Astrocyte of the cerebellum (primary cell): ENCODE measurements at regions not wholly inside any gene's neighbourhood (a gene's known extent, or its start where the extent isn't known, plus 50 kb on each side); places are given as distances from the start of the nearest gene placed in this dataset.
A peak's percentile ranks its signal among the peaks of the same experiment; 100 is the strongest.

ENCODE experiments used
- DNase-seq: peaks from one replicate; pipeline ENCODE4 v3.0.0-alpha.2; 2011; ENCODE audit warnings: low read depth
- H3K4me3 ChIP-seq: 2 replicates; pipeline ENCODE4 v1.5.1; 2011; ENCODE audit warnings: mild to moderate bottlenecking, low read depth, low read length, moderate library complexity
- in situ Hi-C: cut with HindIII; loops from 2 replicates; pipeline ENCODE4 v1.10.0; 2017; ENCODE audit warnings: low sequenced_read_pairs
- TF ChIP-seq, protein P1 (sequence below): IDR thresholded peaks from 2 replicates; pipeline ENCODE4 v1.5.1; 2012; ENCODE audit warnings: low read length, low read depth, moderate library complexity, mild to moderate bottlenecking; ENCODE audit errors: missing control alignments

DNA sequence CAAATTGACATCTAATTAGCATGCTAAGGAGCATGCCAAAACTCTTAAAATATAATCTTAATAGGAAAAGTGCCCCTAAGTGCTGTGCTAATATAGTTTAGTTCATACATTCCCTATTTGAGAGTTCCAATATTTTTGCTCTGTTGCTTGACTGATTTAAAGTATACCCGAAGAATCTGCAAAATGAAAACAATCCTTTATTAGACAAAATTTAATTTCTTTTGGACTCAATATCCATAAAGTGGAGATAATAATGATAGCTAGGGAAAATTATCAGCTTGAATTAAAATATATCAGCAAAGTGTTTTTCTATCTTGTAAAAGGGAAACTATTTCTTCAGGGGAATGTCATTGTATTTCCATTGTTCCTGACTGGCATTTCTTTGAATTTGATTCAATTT, 196.0 kb upstream of the NPY2R start:
- TF ChIP-seq, protein P1, sequence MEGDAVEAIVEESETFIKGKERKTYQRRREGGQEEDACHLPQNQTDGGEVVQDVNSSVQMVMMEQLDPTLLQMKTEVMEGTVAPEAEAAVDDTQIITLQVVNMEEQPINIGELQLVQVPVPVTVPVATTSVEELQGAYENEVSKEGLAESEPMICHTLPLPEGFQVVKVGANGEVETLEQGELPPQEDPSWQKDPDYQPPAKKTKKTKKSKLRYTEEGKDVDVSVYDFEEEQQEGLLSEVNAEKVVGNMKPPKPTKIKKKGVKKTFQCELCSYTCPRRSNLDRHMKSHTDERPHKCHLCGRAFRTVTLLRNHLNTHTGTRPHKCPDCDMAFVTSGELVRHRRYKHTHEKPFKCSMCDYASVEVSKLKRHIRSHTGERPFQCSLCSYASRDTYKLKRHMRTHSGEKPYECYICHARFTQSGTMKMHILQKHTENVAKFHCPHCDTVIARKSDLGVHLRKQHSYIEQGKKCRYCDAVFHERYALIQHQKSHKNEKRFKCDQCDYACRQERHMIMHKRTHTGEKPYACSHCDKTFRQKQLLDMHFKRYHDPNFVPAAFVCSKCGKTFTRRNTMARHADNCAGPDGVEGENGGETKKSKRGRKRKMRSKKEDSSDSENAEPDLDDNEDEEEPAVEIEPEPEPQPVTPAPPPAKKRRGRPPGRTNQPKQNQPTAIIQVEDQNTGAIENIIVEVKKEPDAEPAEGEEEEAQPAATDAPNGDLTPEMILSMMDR, result no peak
- in situ Hi-C loops, result no loop called here
- no peak overlapping the region for H3K4me3 ChIP-seq
- no peak for DNase-seq

DNA sequence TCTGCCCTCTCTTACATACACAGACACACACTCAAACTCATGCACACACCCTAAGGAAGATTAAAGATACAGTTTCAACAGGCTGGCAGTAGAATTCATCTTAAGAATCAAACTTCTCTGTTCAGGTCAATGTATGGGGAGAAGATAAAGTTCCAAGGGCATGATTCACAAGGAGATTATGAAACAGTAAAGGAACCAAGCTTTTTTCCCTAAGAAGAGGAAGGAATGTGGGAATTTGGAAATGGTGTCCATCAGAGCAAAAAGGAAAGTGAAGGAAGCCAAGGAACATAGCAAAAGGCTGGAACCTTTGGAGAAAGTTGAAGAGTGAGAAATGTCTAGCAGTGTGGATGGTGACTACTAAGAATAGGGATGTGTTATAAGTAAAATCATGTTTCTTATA, 191.0 kb upstream of the NPY2R start:
- in situ Hi-C loops, result no loop called here

GRCh38 chr4:155025762-155026457, 182.5 kb upstream of the NPY2R start:
- no peak overlapping the region for H3K4me3 ChIP-seq
- TF ChIP-seq, protein P1, result peak; percentile 64
- in situ Hi-C loops, result no loop called here
- DNase-seq, result no peak

More for the DNA sequence above, 191.0 kb upstream of the NPY2R start:
- TF ChIP-seq, protein P1, result no peak
- DNase-seq, result no peak
- H3K4me3 ChIP-seq, result no peak overlapping the region

GRCh38 chr4:155026715-155027114, 181.7 kb upstream of the NPY2R start:
- no peak overlapping the region for H3K4me3 ChIP-seq
- in situ Hi-C loops, result no loop called here
- DNase-seq, result no peak
- TF ChIP-seq, protein P1, result no peak

- no peak for DNase-seq
- no peak overlapping the region for H3K4me3 ChIP-seq
- in situ Hi-C loops, result no loop called here
- TF ChIP-seq, protein P1, result no peak
Measured at GRCh38 chr4:155032521-155033229, 175.8 kb upstream of the NPY2R start.

GRCh38 chr4:155033604-155034003, 174.8 kb upstream of the NPY2R start:
- no peak for DNase-seq
- TF ChIP-seq, protein P1, result no peak

More at GRCh38 chr4:155033604-155034003, 174.8 kb upstream of the NPY2R start:
- in situ Hi-C loops, result no loop called here
- H3K4me3 ChIP-seq, result no peak overlapping the region
